ENCODE measurements at regions not wholly inside any gene's neighbourhood (a gene's known extent, or its start where the extent isn't known, plus 50 kb on each side); places are given as distances from the start of the nearest gene placed in this dataset.
"Not testable (repeated sequence)": the region's sequence is repeated elsewhere in the genome, so short reads cannot be mapped to it uniquely, and the experiment has no call there.

DNA sequence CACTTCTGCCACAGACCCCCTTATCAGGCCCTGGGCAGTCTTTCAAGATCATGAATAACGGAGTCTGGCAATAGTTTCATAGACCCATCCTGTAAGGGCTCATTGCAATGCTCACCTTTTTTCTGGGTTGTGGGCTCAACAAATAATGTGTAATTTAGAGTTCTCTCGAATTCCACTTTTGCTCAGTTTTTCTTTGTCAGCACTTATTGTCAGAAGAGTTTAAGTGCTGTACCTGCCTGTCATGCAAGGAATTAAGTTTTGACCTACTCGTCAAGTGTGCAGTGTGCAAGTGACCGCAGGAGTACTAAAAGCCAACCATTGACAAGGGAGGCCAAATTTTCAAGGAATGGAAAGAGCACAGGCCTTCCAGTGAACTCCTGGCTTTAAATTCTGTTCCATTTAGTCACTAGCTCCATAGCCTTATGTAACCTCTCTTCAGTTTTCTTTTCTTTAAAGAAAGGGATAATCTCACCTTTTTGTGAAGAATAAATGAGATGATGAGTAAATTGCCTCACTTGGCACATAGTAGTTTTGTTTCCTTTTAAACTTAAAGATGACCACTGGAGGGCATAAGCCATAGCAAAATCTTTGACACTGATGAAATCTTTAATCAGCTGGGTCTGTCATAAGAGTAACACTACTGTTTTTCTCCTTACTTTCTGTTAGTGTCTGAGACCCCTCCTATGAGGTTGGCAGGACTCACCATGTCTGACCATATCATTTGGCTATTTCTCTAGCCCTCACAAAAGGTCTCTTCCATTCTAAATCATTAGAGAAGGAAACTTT lies 313.3 kb downstream of the TYW1 start:
- Histone ChIP-seq H3K4me1 (ENCODE audit: insufficient read depth) (peaks cover 14% of the 10 kb centered on the region), H4K20me1 (ENCODE audit: insufficient read depth) (no peaks in the 10 kb centered on the region), H3F3A (ENCODE audit: insufficient read depth) (peaks cover 11% of the 10 kb centered on the region), H3K79me2 (ENCODE audit: insufficient read depth) (peaks cover 10% of the 10 kb centered on the region), H3K4me3 (no peak overlapping the region), H3K27ac (no peak overlapping the region), H3K9me3 (ENCODE audit: low read depth) (no peaks in the 10 kb centered on the region), H3K9ac (no peak overlapping the region), H3K4me2 (ENCODE audit: unreplicated experiment) (no peak overlapping the region), H3K36me3 (ENCODE audit: low read depth) (peaks cover 38% of the 10 kb centered on the region; the same call in 1 of the 2 replicates), H3K9me2 (ENCODE audit: insufficient read depth) (no peaks in the 10 kb centered on the region), H3K27me3 (replicated peaks; ENCODE audit: insufficient read depth) (no peaks in the 10 kb centered on the region), H2AFZ (no peak overlapping the region)
- TF ChIP-seq EZH2phosphoT487 (IDR thresholded peaks at IDR 0.05; ENCODE audit: insufficient read depth, low read depth): no peak
- TF ChIP-seq EZH2 (IDR thresholded peaks at IDR 0.05; ENCODE audit: insufficient read depth, poor library complexity, severe bottlenecking): no peak
- 88 to 90% methylated on average over 4 of the region's 4 CpGs for WGBS, 2 experiments (ENCODE audit: low coverage in 1 of 2, low lambda C conversion rate in 2 of 2, missing lambda C conversion rate in 2 of 2)
- in situ Hi-C loops (cut with MboI): no loop called here
- peak; percentile 19 for DNase-seq

GRCh38 chr7:67311901-67312300 lies 315.3 kb downstream of the TYW1 start:
- peak; percentile 58 for DNase-seq
- H3K9me3 ChIP-seq (ENCODE audit: low read depth): no peaks in the 10 kb centered on the region
- H3K27ac ChIP-seq: peak overlapping the region; percentile 56
- peaks cover 14% of the 10 kb centered on the region for H3K4me1 ChIP-seq (ENCODE audit: insufficient read depth)
- no peaks in the 10 kb centered on the region for H3K79me2 ChIP-seq (ENCODE audit: insufficient read depth)
- TF ChIP-seq EZH2 (IDR thresholded peaks at IDR 0.05; ENCODE audit: insufficient read depth, poor library complexity, severe bottlenecking) (no peak), EZH2phosphoT487 (IDR thresholded peaks at IDR 0.05; ENCODE audit: insufficient read depth, low read depth) (no peak)
- peaks cover 11% of the 10 kb centered on the region for H3F3A ChIP-seq (ENCODE audit: insufficient read depth)
- no peak overlapping the region; the same call in 1 of the 2 replicates for H3K9ac ChIP-seq
- in situ Hi-C loops (cut with MboI): no loop called here
- 70 to 72% methylated on average over 2 of the region's 2 CpGs for WGBS, 2 experiments (ENCODE audit: low coverage in 1 of 2, low lambda C conversion rate in 2 of 2, missing lambda C conversion rate in 2 of 2)
- H3K4me3 ChIP-seq: no peak overlapping the region
- peaks cover 38% of the 10 kb centered on the region; the same call in 1 of the 2 replicates for H3K36me3 ChIP-seq (ENCODE audit: low read depth)
- H3K4me2 ChIP-seq (ENCODE audit: unreplicated experiment): peak overlapping the region; percentile 7
- no peaks in the 10 kb centered on the region for H3K9me2 ChIP-seq (ENCODE audit: insufficient read depth)
- H4K20me1 ChIP-seq (ENCODE audit: insufficient read depth): no peaks in the 10 kb centered on the region
- H3K27me3 ChIP-seq (replicated peaks; ENCODE audit: insufficient read depth): no peaks in the 10 kb centered on the region
- no peak overlapping the region for H2AFZ ChIP-seq

DNA sequence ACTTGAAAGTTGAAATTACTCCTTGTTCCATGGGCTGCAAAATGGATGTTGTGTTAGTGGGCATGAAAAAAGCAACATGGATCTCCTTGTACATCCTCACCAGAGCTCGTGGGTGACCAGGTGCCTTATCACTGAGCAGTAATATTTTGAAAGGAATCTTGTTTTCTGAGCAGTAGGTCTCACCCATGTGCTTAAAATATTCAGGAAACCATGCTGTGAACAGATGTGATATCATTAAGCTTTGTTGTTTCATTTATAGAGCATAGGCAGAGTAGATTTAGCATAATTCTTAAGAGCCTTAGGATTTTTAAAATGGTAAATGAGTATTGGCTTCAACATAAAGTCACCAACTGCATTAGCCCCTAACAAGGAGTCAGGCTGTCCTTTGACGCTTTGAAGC lies 316.6 kb downstream of the TYW1 start:
- Histone ChIP-seq H3K79me2 (ENCODE audit: insufficient read depth) (no peaks in the 10 kb centered on the region), H4K20me1 (ENCODE audit: insufficient read depth) (no peaks in the 10 kb centered on the region), H2AFZ (no peak overlapping the region), H3K27me3 (replicated peaks; ENCODE audit: insufficient read depth) (no peaks in the 10 kb centered on the region), H3K4me2 (ENCODE audit: unreplicated experiment) (no peak overlapping the region), H3K27ac (no peak overlapping the region), H3K36me3 (ENCODE audit: low read depth) (peaks cover 38% of the 10 kb centered on the region; the same call in 1 of the 2 replicates), H3K4me1 (ENCODE audit: insufficient read depth) (peaks cover 14% of the 10 kb centered on the region), H3K9me2 (ENCODE audit: insufficient read depth) (no peaks in the 10 kb centered on the region), H3K9ac (no peak overlapping the region), H3F3A (ENCODE audit: insufficient read depth) (peaks cover 11% of the 10 kb centered on the region), H3K4me3 (no peak overlapping the region), H3K9me3 (ENCODE audit: low read depth) (no peaks in the 10 kb centered on the region)
- no peak for TF ChIP-seq EZH2phosphoT487 (IDR thresholded peaks at IDR 0.05; ENCODE audit: insufficient read depth, low read depth)
- no peak for TF ChIP-seq EZH2 (IDR thresholded peaks at IDR 0.05; ENCODE audit: insufficient read depth, poor library complexity, severe bottlenecking)
- no peak for DNase-seq
- 65 to 80% methylated on average over 2 of the region's 2 CpGs for WGBS, 2 experiments (ENCODE audit: low coverage in 1 of 2, low lambda C conversion rate in 2 of 2, missing lambda C conversion rate in 2 of 2)
- in situ Hi-C loops (cut with MboI): no loop called here

DNA sequence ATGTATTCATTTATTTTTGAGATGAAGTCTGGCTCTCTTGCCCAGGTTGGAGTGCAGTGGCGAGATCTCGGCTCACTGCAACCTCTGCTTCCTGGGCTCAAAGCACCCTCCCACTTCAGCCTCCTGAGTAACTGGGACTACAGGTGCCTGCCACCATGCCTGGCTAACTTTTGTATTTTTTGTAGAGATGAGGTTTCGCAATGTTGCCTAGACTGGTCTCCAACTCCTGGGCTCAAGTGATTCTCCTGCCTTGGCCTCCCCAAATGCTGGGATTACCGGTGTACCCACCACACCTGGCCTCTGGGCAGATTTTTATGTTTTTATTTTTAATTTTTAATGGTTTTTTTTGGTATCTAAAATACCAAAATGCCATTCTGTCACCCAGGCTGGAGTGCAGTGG lies 320.3 kb downstream of the TYW1 start:
- DNase-seq; H3K9me2 ChIP-seq (ENCODE audit: insufficient read depth); H3K4me1 ChIP-seq (ENCODE audit: insufficient read depth); H3K27ac ChIP-seq; H3K4me2 ChIP-seq (ENCODE audit: unreplicated experiment); H2AFZ ChIP-seq; H3K9ac ChIP-seq; H3K27me3 ChIP-seq (replicated peaks; ENCODE audit: insufficient read depth); H3K79me2 ChIP-seq (ENCODE audit: insufficient read depth); H3F3A ChIP-seq (ENCODE audit: insufficient read depth); in situ Hi-C loops (cut with MboI); H3K4me3 ChIP-seq; H3K9me3 ChIP-seq (ENCODE audit: low read depth); H4K20me1 ChIP-seq (ENCODE audit: insufficient read depth): not testable (repeated sequence)
- 97 to 98% methylated on average over 4 of the region's 4 CpGs for WGBS, 2 experiments (ENCODE audit: low coverage in 1 of 2, low lambda C conversion rate in 2 of 2, missing lambda C conversion rate in 2 of 2)
- peaks cover 23% of the 10 kb centered on the region; the same call in 1 of the 2 replicates for H3K36me3 ChIP-seq (ENCODE audit: low read depth)

- H3K9me2 ChIP-seq (ENCODE audit: insufficient read depth); in situ Hi-C loops (cut with MboI); H3K9me3 ChIP-seq (ENCODE audit: low read depth); H3K27ac ChIP-seq; H3K4me1 ChIP-seq (ENCODE audit: insufficient read depth); H3K9ac ChIP-seq; H3K4me2 ChIP-seq (ENCODE audit: unreplicated experiment); DNase-seq; H3K27me3 ChIP-seq (replicated peaks; ENCODE audit: insufficient read depth); H3K36me3 ChIP-seq (ENCODE audit: low read depth); H3K4me3 ChIP-seq; H2AFZ ChIP-seq; H4K20me1 ChIP-seq (ENCODE audit: insufficient read depth); H3F3A ChIP-seq (ENCODE audit: insufficient read depth); H3K79me2 ChIP-seq (ENCODE audit: insufficient read depth): not testable (repeated sequence)
- 96 to 97% methylated on average over 5 of the region's 5 CpGs for WGBS, 2 experiments (ENCODE audit: low coverage in 1 of 2, low lambda C conversion rate in 2 of 2, missing lambda C conversion rate in 2 of 2)
Observed at GRCh38 chr7:67328257-67328656, 331.6 kb downstream of the TYW1 start.

GRCh38 chr7:67335165-67335564 lies 338.5 kb downstream of the TYW1 start:
- H4K20me1 ChIP-seq (ENCODE audit: insufficient read depth); H3K4me1 ChIP-seq (ENCODE audit: insufficient read depth); H3K36me3 ChIP-seq (ENCODE audit: low read depth); H2AFZ ChIP-seq; H3K4me3 ChIP-seq; H3F3A ChIP-seq (ENCODE audit: insufficient read depth); H3K9me3 ChIP-seq (ENCODE audit: low read depth); in situ Hi-C loops (cut with MboI); H3K9ac ChIP-seq; H3K79me2 ChIP-seq (ENCODE audit: insufficient read depth); DNase-seq; H3K27ac ChIP-seq; H3K9me2 ChIP-seq (ENCODE audit: insufficient read depth); H3K4me2 ChIP-seq (ENCODE audit: unreplicated experiment); H3K27me3 ChIP-seq (replicated peaks; ENCODE audit: insufficient read depth): not testable (repeated sequence)
- WGBS, 2 experiments (ENCODE audit: low coverage in 1 of 2, low lambda C conversion rate in 2 of 2, missing lambda C conversion rate in 2 of 2): 45 to 50% methylated on average over 1 of the region's 1 CpG

DNA sequence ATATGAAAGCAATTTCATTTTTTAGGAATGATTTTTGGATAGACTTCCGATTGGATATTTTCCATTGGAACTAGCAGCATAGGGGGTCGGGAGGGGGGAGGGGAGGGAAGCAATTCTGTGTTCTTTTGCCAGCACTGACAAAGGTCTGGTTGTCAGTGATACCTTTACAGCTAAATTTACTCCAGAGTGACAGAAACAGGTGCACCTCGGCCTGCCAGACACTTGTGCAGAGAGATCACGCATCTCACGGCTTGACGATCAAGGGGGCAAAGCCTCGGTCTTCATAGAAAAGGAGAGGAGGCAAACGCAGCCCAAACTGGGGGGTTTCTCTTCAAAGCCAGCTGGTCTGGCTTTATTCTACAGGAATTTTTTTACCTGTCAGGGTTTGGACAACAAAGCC lies 339.0 kb downstream of the TYW1 start:
- in situ Hi-C loops (cut with MboI); H4K20me1 ChIP-seq (ENCODE audit: insufficient read depth): not testable (repeated sequence)

More for the DNA sequence above, 339.0 kb downstream of the TYW1 start:
- not testable (repeated sequence) for H3K4me2 ChIP-seq (ENCODE audit: unreplicated experiment); H3K27me3 ChIP-seq (replicated peaks; ENCODE audit: insufficient read depth); H3K9ac ChIP-seq; H3K4me3 ChIP-seq; H2AFZ ChIP-seq; H3K4me1 ChIP-seq (ENCODE audit: insufficient read depth); H3K9me3 ChIP-seq (ENCODE audit: low read depth); H3K27ac ChIP-seq; H3K9me2 ChIP-seq (ENCODE audit: insufficient read depth); DNase-seq; H3K79me2 ChIP-seq (ENCODE audit: insufficient read depth); H3F3A ChIP-seq (ENCODE audit: insufficient read depth); H3K36me3 ChIP-seq (ENCODE audit: low read depth)
- WGBS, 2 experiments (ENCODE audit: low coverage in 1 of 2, low lambda C conversion rate in 2 of 2, missing lambda C conversion rate in 2 of 2): 77% methylated on average over 2 of the region's 8 CpGs; no CpG with 5 or more reads in 1 of the 2 experiments

All from GM23248 (cell line).